Tibial artery (tissue), 4 donors: ENCODE measurements at regions not wholly inside any gene's neighbourhood (a gene's known extent, or its start where the extent isn't known, plus 50 kb on each side); places are given as distances from the start of the nearest gene placed in this dataset.

Experiments
- DNase-seq, 2 donors: peaks; one replicate each; pipeline ENCODE4 v3.0.0-alpha.2; 2019
- H3K27ac ChIP-seq, 2 donors: fragments of 200-600 bp; sonication (generic) in 1 of 2; 1 replicate in 1 of 2; 2 replicates in 1 of 2; pipeline ENCODE4 v1.5.1; 2018 to 2019; ENCODE audit warnings: mild to moderate bottlenecking in 1 of 2
- H3K27me3 ChIP-seq, 2 donors: fragments of 200-600 bp; sonication (generic) in 1 of 2; one replicate each; pipeline versions ENCODE4 v1.5.1 to v1.6.0; 2016 to 2019
- H3K36me3 ChIP-seq, 3 donors: fragments of 200-600 bp; sonication (generic) in 2 of 3; one replicate each; pipeline ENCODE4 v1.5.1; 2016 to 2019; ENCODE audit warnings: mild to moderate bottlenecking in 2 of 3
- H3K4me1 ChIP-seq, 4 donors: fragments of 200-600 bp; sonication (generic) in 2 of 4; 1 replicate in 3 of 4; 2 replicates in 1 of 4; pipeline ENCODE4 v1.5.1; 2016 to 2019
- H3K4me3 ChIP-seq, 2 donors: fragments of 200-600 bp; sonication (generic) in 1 of 2; 1 replicate in 1 of 2; 2 replicates in 1 of 2; pipeline ENCODE4 v1.5.1; 2018 to 2019; ENCODE audit warnings: mild to moderate bottlenecking in 2 of 2
- H3K9me3 ChIP-seq, 3 donors: fragments of 200-600 bp; sonication (generic) in 1 of 3; one replicate each; pipeline ENCODE4 v1.5.1; 2016 to 2019
- intact Hi-C: fragments of 100-400 bp; cut with DNase I; formaldehyde crosslinking; loops from one replicate; pipeline ENCODE4 v1.15.0; 2023; ENCODE audit warnings: low total_unique reads
- TF ChIP-seq, protein P1 (sequence below), 2 experiments: fragments of 200-600 bp in 1 of 2; fragments of 450-650 bp in 1 of 2; IDR thresholded peaks; one replicate each; pipeline ENCODE4 v1.5.1; 2017 to 2019; ENCODE audit warnings: antibody characterized with exemption in 2 of 2, mild to moderate bottlenecking in 1 of 2, moderate library complexity in 1 of 2

DNA sequence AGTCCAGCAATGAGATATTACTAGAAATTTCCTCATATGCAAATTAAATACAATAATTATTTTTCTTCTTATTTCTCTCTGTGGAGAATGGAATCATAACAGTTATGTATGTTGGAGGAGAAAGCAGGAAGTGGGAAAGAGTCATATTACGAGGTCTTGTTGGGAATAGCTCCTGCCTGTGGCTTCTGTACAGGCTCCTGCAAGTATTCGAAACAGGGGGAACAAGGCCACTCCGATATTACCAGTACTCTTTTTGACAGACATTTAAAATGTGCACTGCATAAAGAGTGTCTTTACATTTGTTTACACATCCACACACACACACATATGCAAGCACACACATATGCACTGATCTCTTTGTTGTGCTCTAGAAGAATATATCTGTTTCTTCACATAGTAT, 812.0 kb upstream of the ZNF608 start:
- intact Hi-C loops = no loop called here
- TF ChIP-seq, protein P1, sequence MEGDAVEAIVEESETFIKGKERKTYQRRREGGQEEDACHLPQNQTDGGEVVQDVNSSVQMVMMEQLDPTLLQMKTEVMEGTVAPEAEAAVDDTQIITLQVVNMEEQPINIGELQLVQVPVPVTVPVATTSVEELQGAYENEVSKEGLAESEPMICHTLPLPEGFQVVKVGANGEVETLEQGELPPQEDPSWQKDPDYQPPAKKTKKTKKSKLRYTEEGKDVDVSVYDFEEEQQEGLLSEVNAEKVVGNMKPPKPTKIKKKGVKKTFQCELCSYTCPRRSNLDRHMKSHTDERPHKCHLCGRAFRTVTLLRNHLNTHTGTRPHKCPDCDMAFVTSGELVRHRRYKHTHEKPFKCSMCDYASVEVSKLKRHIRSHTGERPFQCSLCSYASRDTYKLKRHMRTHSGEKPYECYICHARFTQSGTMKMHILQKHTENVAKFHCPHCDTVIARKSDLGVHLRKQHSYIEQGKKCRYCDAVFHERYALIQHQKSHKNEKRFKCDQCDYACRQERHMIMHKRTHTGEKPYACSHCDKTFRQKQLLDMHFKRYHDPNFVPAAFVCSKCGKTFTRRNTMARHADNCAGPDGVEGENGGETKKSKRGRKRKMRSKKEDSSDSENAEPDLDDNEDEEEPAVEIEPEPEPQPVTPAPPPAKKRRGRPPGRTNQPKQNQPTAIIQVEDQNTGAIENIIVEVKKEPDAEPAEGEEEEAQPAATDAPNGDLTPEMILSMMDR (IDR thresholded peaks at IDR 0.05) = no peak
- H3K36me3 ChIP-seq = no peaks in the 10 kb centered on the region
- no peak overlapping the region for H3K4me3 ChIP-seq
- peaks cover 0 to 8% (median 5%) of the 10 kb centered on the region in 4 donors for H3K4me1 ChIP-seq
- no peak for DNase-seq
- no peaks in the 10 kb centered on the region for H3K9me3 ChIP-seq
- no peaks in the 10 kb centered on the region for H3K27me3 ChIP-seq
- no peak overlapping the region for H3K27ac ChIP-seq

DNA sequence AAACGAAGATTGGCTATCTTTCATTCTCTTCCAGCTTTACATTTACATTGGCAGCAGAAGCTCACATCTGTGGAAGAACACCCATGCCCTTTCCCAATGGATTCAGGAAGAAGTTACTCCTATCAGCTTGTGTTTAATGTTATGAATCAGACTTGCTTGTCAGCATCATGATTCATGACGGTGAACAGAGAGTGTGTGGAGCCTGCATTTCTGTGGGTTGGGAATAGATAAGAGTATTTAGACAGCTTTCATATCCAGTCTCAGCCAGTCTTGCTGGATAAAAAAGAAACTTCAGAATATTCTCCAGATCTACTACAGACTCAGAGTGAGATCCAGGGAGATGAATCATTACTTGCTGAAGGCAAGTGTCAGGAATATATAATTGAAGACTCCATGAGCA, 812.9 kb upstream of the ZNF608 start:
- Histone ChIP-seq H3K4me3 (no peak overlapping the region), H3K4me1 (peaks cover 0 to 8% (median 5%) of the 10 kb centered on the region in 4 donors), H3K9me3 (no peaks in the 10 kb centered on the region), H3K36me3 (no peaks in the 10 kb centered on the region), H3K27ac (no peak overlapping the region), H3K27me3 (no peaks in the 10 kb centered on the region)
- no peak for DNase-seq
- TF ChIP-seq, protein P1 (IDR thresholded peaks at IDR 0.05) = no peak
- intact Hi-C loops = no loop called here

DNA sequence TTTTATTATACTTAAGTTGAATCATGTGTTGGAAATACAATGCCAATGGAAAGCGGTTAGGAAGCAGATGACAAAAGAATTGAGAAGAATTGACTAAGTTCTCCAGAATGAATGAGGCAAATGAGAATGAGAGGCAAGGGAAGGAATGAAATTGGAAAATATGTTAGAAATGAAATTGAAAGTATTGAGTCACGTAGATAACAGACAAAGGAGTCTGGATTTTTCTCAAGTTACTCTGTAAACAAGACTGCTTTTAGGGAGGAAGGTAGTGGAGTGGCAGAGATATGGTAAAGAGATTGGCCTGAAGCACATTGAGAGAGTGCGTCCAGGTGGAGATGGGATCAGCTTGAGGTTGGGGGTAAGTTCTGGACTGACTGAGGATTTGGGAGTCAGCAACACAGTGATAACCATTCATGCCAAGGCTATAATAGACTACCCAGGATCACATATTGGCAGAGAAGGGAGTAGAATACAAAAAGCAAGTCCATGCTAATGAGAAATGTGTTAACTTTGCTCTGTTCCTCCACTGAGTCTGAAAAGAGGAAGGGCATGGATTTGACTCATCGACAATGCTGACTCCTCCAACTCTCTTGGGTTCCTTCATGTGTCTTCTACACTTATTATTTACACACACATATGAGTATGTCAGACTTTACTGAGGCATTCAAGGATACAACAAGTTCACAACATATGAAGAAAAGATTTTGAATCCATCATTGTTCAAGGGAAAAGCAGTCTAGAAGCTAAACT, 814.2 kb upstream of the ZNF608 start:
- no peak overlapping the region for H3K4me3 ChIP-seq
- no peaks in the 10 kb centered on the region for H3K9me3 ChIP-seq
- intact Hi-C loops = no loop called here
- H3K27ac ChIP-seq = no peak overlapping the region
- H3K4me1 ChIP-seq = peaks cover 0 to 8% (median 5%) of the 10 kb centered on the region in 4 donors
- TF ChIP-seq, protein P1 (IDR thresholded peaks at IDR 0.05) = no peak
- H3K27me3 ChIP-seq = no peaks in the 10 kb centered on the region
- no peak for DNase-seq
- H3K36me3 ChIP-seq = no peaks in the 10 kb centered on the region

DNA sequence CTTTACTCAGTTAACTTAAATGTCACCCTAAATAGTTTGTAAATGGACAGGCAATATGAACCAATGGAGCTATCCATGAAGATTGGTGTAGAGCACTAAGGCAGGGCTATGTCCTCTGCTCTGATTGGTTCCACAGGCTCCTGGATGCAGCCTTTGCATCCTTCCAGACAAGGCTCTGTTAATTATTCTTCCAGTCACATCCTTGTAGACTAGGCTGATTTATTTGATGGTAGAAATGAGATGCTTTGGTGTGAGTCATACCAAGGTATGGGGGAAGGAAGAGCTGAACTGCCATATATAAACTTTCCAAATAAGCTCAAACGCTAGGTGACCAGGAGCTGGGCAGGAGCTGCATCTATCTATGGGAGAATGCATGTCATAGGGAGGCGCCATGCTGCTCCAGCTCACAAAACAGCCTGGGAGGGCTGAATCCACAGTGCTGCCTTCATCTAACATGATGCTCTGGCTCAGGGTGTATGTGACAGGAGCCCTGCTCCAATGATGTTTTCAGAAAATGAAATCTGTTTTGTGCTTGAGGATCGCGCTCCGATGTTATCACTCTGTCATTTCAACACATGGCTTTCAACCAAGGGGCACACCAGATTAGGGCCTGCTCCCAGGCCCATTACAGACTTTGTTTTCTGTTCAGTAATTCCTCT, 818.0 kb upstream of the ZNF608 start:
- intact Hi-C loops = no loop called here
- Histone ChIP-seq H3K9me3 (peaks cover 0 to 6% (median 0%) of the 10 kb centered on the region in 3 donors), H3K27me3 (no peaks in the 10 kb centered on the region), H3K4me3 (no peak overlapping the region), H3K36me3 (no peaks in the 10 kb centered on the region), H3K27ac (no peak overlapping the region), H3K4me1 (peaks cover 0 to 3% (median 0%) of the 10 kb centered on the region in 4 donors)
- DNase-seq = no peak
- TF ChIP-seq, protein P1 (IDR thresholded peaks at IDR 0.05) = no peak

DNA sequence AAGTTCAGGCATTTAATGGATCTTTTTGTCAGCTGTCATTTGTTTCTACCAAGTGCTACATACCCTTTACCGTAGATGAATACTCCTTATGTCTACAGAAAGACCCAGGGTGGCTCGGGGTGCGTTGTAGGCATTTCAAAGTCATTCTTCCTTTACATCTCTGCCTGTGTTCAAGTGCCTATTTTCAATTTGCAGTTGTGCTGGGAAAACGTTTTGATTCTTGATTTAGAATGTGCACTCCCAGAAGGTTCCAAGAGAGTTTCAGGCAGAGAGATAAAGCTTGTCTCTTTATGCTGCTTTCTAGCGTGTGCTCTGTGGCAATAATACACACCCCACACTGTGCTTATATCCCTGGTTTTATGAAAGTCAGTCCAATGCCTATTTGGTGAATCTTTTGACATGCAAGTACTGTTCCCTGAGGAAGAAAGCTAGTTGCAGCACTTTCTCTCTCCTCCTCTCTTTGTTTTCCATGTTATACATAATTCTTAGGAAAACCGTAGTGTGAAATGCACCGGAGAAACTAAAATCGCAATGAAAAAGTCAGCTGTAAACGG, 828.1 kb upstream of the ZNF608 start:
- TF ChIP-seq, protein P1 (IDR thresholded peaks at IDR 0.05) = no peak
- intact Hi-C loops = no loop called here
- no peaks in the 10 kb centered on the region for H3K27me3 ChIP-seq
- no peak overlapping the region for H3K27ac ChIP-seq
- H3K4me3 ChIP-seq = no peak overlapping the region
- H3K36me3 ChIP-seq = no peaks in the 10 kb centered on the region
- no peaks in the 10 kb centered on the region for H3K9me3 ChIP-seq
- H3K4me1 ChIP-seq = peaks cover 0 to 23% (median 10%) of the 10 kb centered on the region in 4 donors
- DNase-seq = no peak
